GM18502 (cell line): ENCODE measurements at regions not wholly inside any gene's neighbourhood (a gene's known extent, or its start where the extent isn't known, plus 50 kb on each side); places are given as distances from the start of the nearest gene placed in this dataset.

Experiments used
- ATAC-seq: cut with Tn5 transposase; IDR thresholded peaks from one replicate; pipeline ENCODE4 v1.9.1; 2021; ENCODE audit warnings: mild to moderate bottlenecking; ENCODE audit not compliant: unreplicated experiment, poor library complexity

DNA sequence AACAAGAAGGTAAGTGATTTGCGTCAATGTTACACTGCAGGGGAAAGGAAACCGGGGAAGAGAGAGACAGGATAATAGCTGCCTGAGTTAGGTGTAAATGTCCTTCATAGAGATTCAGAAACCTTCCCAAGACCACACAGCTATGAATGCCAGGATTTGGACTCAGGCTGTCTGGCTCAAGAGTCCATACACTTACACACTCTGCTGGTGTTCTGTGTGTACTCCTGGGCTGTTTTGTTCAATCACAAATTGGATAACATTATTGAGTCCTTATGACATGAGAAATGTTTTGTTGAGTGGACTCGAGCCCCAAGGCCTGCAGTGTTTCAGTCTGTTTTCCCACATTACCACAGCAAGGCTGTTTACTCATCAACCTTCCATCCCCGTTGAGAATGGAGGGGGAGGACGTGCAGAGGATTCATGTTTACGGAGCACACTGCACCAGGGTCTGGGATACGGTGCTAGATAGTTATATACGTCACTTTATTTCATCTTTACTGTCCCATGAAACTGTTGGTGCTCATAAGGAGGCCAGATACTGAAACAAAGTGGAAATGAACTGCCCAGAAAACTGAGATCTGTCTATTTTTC is 450.8 kb downstream of the HAPSTR1 start:
- no peak for ATAC-seq

- no peak for ATAC-seq
Observed at GRCh38 chr16:9545522-9546437, 454.3 kb downstream of the HAPSTR1 start.

DNA sequence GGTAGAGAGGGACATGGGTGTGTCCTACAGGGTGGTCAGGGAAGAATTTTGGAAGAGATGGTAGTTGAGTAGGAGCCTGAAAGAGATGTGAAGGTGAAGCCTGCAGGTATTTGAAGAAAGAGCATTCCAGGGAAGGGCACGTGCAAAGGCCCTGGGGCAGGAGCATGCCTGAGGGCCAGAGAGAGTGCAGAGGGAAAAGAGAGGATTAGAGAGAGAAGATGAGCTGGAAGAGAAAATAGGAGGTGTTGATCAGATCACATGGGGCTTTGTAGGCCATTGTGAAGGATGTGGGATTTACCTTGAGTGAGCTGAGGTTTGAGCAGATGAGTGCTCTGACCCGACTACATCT is 455.0 kb downstream of the HAPSTR1 start:
- no peak for ATAC-seq

DNA sequence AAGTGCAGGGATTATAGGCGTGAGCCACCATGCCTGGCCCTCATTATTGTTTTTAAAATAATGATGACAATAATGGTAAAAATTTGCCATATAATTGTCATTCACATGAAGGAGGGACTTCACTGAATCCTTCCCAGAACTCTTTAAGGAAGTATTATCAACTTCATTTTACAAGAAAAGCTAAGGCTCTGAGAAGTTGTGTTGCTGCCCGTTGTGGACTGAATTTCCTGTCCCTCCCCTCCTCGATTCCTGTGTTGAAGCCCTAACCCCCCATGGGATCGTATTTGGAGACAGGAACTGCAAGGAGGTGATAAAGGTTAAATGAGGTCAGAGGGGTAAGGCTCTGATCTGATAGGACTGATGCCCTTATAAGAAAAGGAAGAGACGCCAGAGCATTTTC is 458.0 kb downstream of the HAPSTR1 start:
- no peak for ATAC-seq

DNA sequence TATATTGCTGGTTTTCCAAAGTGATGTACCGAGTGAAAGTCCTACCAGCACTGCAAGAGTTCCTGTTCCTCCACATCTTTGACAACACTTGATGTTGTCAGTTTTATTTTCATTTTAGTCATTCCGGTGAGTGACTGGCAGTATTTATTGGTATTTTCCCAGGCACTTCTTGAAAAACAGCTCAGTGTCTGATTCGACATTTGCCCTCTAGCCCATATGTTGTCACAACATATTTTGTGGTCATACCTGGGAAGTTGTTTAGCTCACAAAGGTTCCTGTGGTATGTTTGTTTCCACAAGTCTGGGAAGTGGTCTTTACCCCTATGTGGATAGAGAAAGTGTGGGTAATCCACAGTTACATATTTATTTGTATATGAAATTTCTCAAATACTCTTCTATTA is 463.6 kb downstream of the HAPSTR1 start:
- no peak for ATAC-seq

DNA sequence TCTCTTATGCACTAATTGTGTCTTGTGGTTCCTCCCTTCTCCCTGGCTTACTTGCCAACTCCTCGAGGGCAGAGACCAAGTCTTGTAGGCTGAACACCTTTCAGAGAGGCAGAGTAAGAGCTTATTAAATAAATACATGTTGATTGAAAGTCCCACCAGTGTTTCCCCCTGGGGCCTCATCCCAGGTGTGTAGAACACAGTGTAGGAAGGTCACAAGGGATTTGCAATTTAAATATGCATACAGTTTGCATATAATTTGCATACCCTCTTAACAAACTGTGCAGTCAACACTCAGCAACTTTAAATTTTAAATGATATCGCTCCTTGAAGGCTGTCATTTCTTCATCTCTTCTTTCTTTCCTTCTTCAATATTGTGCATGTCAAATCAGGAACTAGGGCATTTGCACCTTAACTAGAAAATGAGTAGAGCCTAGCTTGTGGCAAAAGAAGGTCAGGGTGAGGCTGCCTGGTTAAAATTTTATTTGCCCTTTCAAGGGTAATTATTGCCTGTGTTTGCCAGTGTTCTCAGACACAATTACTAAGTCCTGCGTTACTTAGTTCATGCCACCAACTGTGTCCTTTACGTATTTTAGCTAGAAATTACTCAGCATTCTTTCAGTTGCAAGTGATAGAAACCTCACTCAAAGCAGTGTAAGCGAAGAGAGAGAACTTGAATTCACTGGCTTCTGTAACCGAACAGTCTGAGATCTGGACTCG is 465.7 kb downstream of the HAPSTR1 start:
- no peak for ATAC-seq

GRCh38 chr16:9557713-9558112 is 466.3 kb downstream of the HAPSTR1 start:
- ATAC-seq, result no peak

- ATAC-seq, result no peak
Observed at GRCh38 chr16:9566099-9566498, 474.7 kb downstream of the HAPSTR1 start.

GRCh38 chr16:9567666-9568065 is 476.2 kb downstream of the HAPSTR1 start:
- no peak for ATAC-seq

DNA sequence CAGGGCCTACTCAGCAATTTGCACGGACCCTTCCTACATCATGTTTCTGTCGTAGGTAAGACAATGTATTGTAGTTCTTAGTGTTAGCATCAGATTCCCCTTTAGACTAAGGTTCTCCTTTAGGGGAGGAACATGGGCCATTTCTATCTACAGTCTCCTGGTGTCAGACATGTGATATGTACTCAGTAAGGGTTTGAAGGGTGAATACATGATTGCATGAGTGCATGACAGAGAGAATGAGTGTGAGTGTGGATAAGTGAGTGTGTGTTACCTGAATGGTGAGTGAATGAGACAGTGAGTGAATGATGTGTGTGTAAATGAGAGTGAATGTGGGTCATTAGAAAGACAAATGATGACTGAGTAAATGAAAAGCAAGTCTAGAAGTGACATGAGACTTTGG is 476.8 kb downstream of the HAPSTR1 start:
- no peak for ATAC-seq

DNA sequence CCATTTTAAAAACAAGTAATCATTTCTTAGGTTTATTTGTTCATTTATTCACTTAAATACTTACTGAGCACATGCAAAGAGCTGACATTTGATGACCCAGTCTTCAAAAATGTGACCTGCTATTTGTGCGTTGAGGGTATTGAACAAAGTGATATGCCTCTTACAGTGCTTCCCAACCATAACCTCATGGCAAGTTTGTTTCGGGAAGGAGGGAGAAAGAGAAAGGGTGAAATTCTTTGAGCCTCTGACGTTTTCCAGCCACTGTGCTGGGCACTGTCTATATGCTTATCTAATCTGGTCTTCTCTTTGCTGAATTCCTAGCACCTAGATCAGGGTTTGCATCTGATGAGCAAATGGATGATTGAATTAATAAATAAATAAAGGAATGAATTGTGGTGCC is 479.1 kb downstream of the HAPSTR1 start:
- no peak for ATAC-seq

DNA sequence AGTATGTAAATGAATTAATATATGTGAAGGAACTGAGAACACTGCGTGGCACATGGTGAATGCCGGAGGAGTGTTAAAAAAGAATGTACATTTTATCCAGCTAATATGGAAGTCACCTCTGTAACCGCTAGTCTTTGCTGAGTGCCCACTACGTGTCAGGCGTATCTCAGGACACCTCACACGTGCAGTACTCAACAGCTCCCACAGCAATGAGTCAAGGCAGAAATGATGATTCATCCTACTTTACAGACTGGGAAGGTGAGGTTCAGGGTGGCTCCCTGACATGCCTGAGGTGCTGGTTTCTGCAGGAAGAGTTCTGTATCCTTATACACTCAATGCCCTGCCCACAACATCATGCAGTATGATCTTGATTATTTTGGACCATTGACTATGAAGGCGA is 487.0 kb downstream of the HAPSTR1 start:
- no peak for ATAC-seq

- no peak for ATAC-seq
Observed at GRCh38 chr16:9580025-9580424, 488.6 kb downstream of the HAPSTR1 start.

DNA sequence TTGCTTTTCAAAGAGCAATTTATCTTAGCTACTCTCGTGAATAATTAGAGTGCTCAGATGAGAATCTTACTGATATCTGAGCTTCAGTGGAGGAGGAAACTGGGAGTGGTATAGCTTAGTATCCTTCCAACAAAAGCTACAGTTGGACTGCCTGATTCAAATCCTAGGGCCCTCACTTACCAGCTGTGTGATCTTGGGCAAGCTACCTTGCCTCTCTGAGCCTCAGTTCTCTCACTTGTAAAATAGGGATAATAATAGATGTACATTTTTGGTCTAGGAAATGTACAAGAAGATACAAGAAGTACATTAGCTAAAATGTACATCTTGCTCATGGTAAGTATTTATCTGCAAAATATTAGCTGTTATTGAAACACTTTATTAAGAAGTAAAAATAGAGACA is 502.0 kb downstream of the HAPSTR1 start:
- ATAC-seq, result no peak

- ATAC-seq, result no peak
Observed at GRCh38 chr16:9594047-9594446, 502.6 kb downstream of the HAPSTR1 start.

- ATAC-seq, result no peak
Observed at GRCh38 chr16:9594946-9595345, 503.5 kb downstream of the HAPSTR1 start.

GRCh38 chr16:9595393-9595792 is 503.9 kb downstream of the HAPSTR1 start:
- no peak for ATAC-seq

- ATAC-seq, result no peak
Observed at GRCh38 chr16:9596788-9597187, 505.3 kb downstream of the HAPSTR1 start.

DNA sequence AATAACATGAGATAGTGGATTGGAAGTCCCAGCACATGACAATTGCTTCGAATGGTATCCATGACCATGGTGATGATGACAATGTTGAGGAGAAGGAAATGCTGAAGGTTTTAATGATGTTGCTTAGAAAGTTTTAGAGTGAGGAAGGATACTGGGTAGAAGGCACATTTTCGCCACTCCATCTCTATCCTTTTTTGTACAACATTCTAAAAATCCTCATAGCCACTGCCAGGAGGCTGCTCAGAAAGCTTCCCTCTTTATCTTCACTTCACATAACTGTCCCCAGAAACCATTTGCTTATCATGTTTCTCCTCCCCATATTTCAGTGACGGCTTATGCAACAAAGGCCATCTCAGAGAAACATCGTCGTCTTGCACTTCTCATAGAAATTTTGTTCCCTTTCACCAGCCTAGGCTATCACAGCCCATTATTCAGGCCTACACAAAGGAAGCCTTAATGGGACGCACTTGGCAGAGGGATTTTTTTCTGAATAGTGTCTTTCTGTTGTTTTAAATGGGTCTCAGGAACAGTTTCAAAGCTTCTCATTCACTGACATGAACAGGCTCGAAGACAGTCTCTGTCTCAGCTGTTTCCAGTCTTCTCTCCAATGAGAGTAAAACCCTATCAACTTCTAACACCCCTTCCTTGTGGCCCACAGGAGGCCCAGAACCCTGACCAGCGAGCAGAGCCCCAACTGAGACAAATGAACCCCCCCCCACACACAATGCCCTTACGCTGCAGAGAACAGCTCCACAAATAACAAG is 506.7 kb downstream of the HAPSTR1 start:
- ATAC-seq, result no peak

DNA sequence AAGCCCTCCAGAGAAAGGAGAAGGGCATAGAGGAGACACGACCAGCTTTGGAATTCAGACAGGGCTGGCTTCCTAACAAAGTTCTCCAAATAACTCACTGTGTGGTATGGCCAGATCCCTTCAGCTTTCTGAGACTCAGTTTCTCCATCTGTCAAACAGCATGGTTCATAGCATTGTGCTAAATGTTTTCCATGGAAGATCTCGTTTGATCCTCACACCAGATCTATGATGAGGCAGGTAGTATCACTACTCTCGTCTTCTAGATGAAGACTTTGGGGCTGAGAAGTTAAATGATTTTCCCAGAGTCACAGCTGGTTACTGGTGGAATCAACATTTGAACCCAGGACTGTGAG is 507.3 kb downstream of the HAPSTR1 start:
- ATAC-seq, result no peak
